ENCODE measurements at regions not wholly inside any gene's neighbourhood (a gene's known extent, or its start where the extent isn't known, plus 50 kb on each side); places are given as distances from the start of the nearest gene placed in this dataset.

GRCh38 chr11:80473562-80473961, 1032.7 kb upstream of the TENM4 start:
- Histone ChIP-seq H3K27ac (ENCODE audit: insufficient read length, low read depth, low read length) (no peak overlapping the region), H4K8ac (replicated peaks; ENCODE audit: insufficient read length, low read depth, low read length) (no peak overlapping the region), H2BK5ac (ENCODE audit: insufficient read length, low read length) (no peak overlapping the region), H3K27me3 (ENCODE audit: insufficient read depth, low read length) (no peaks in the 10 kb centered on the region), H3K4ac (ENCODE audit: low read depth, low read length) (no peak overlapping the region), H3K4me2 (ENCODE audit: insufficient read depth, insufficient read length, low read length) (no peak overlapping the region), H3K56ac (ENCODE audit: insufficient read length, low read depth, low read length) (no peak overlapping the region), H4K5ac (ENCODE audit: insufficient read length, low read depth, low read length) (no peak overlapping the region), H3K79me2 (ENCODE audit: insufficient read depth, low read length) (no peaks in the 10 kb centered on the region), H3T11ph (ENCODE audit: low read length) (no peak overlapping the region), H2BK120ac (ENCODE audit: low read depth, low read length, poor library complexity, severe bottlenecking) (no peak overlapping the region), H3K9ac (ENCODE audit: extremely low read depth, insufficient read length, low read length) (no peak overlapping the region), H2AFZ (ENCODE audit: low read length) (peak overlapping the region; percentile 40), H2BK15ac (ENCODE audit: low read depth, low read length) (no peak overlapping the region), H4K20me1 (ENCODE audit: control insufficient read depth, insufficient read depth, insufficient read length) (no peaks in the 10 kb centered on the region), H3K18ac (ENCODE audit: insufficient read length, low read depth, low read length) (no peak overlapping the region), H2AK5ac (ENCODE audit: insufficient read length, low read length) (no peak overlapping the region), H3K14ac (ENCODE audit: insufficient read depth, low read length) (no peak overlapping the region), H3K23me2 (ENCODE audit: insufficient read length, low read depth, low read length, poor library complexity, severe bottlenecking) (no peaks in the 10 kb centered on the region), H2BK20ac (ENCODE audit: low read depth, low read length, poor library complexity, severe bottlenecking) (no peak overlapping the region), H3K79me1 (ENCODE audit: insufficient read depth, low read depth, low read length, poor library complexity, severe bottlenecking) (no peaks in the 10 kb centered on the region), H3K9me3 (ENCODE audit: control insufficient read depth, low read depth, low read length) (no peaks in the 10 kb centered on the region), H3K4me1 (ENCODE audit: insufficient read depth, low read length) (peaks cover 6% of the 10 kb centered on the region; the same call in 1 of the 2 replicates), H3K23ac (ENCODE audit: insufficient read length, low read depth, low read length) (no peak overlapping the region), H2BK12ac (ENCODE audit: insufficient read length, low read depth, low read length) (no peak overlapping the region), H4K91ac (ENCODE audit: insufficient read length, low read depth, low read length) (no peak overlapping the region)
- TF ChIP-seq, protein P1, sequence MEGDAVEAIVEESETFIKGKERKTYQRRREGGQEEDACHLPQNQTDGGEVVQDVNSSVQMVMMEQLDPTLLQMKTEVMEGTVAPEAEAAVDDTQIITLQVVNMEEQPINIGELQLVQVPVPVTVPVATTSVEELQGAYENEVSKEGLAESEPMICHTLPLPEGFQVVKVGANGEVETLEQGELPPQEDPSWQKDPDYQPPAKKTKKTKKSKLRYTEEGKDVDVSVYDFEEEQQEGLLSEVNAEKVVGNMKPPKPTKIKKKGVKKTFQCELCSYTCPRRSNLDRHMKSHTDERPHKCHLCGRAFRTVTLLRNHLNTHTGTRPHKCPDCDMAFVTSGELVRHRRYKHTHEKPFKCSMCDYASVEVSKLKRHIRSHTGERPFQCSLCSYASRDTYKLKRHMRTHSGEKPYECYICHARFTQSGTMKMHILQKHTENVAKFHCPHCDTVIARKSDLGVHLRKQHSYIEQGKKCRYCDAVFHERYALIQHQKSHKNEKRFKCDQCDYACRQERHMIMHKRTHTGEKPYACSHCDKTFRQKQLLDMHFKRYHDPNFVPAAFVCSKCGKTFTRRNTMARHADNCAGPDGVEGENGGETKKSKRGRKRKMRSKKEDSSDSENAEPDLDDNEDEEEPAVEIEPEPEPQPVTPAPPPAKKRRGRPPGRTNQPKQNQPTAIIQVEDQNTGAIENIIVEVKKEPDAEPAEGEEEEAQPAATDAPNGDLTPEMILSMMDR (conservative IDR thresholded peaks at IDR 0.05) = no peak
- DNase-seq = no peak
- no CpG with 5 or more reads among the region's 3 CpGs for WGBS (ENCODE audit: extremely low coverage, insufficient read length, low lambda C conversion rate)
- peak overlapping the region in 1 of 2 experiments; percentile 19; a peak in 2 of 5 replicates for H3K4me3 Mint-ChIP-seq
- H3K27me3 Mint-ChIP-seq (ENCODE audit: low read depth) = no peaks in the 10 kb centered on the region
- peak overlapping the region in 2 of 3 experiments; percentile 2 to 41; a peak in 3 of 7 replicates for H3K27ac Mint-ChIP-seq
- H3K36me3 Mint-ChIP-seq (ENCODE audit: insufficient read depth in 1 of 3, low read depth in 3 of 3) = no peaks in the 10 kb centered on the region
- peaks cover 10 to 13% of the 10 kb centered on the region in 2 experiments for H3K4me1 Mint-ChIP-seq
- H3K9me3 Mint-ChIP-seq = no peaks in the 10 kb centered on the region

All from H9 (cell line).